ENCODE measurements at regions not wholly inside any gene's neighbourhood (a gene's known extent, or its start where the extent isn't known, plus 50 kb on each side); places are given as distances from the start of the nearest gene placed in this dataset.

DNA sequence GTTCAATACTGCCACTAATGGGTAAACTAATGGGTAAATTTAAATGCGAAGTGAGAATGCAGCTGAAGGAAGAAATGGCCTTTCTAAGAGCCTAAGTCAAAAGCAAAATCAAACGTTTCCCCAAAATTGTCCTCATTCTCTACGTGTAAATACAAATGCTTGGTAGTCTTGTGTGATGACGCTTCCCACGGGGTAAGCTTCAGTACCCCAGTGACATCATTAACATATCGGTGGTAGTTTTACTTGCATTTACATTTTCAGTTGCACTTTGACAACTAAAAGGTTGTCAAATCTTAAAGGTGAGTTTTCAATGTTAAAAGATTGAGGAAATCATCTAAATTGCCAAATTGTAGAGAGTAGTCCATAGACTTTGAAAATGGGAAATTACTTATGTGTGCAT lies 550.7 kb upstream of the CCNG1 start:
- TF ChIP-seq, protein P1, sequence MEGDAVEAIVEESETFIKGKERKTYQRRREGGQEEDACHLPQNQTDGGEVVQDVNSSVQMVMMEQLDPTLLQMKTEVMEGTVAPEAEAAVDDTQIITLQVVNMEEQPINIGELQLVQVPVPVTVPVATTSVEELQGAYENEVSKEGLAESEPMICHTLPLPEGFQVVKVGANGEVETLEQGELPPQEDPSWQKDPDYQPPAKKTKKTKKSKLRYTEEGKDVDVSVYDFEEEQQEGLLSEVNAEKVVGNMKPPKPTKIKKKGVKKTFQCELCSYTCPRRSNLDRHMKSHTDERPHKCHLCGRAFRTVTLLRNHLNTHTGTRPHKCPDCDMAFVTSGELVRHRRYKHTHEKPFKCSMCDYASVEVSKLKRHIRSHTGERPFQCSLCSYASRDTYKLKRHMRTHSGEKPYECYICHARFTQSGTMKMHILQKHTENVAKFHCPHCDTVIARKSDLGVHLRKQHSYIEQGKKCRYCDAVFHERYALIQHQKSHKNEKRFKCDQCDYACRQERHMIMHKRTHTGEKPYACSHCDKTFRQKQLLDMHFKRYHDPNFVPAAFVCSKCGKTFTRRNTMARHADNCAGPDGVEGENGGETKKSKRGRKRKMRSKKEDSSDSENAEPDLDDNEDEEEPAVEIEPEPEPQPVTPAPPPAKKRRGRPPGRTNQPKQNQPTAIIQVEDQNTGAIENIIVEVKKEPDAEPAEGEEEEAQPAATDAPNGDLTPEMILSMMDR (IDR thresholded peaks at IDR 0.05): no peak
- TF ChIP-seq POLR2A (IDR thresholded peaks at IDR 0.05): no peak
